AG10803 (cell line): ENCODE measurements at regions not wholly inside any gene's neighbourhood (a gene's known extent, or its start where the extent isn't known, plus 50 kb on each side); places are given as distances from the start of the nearest gene placed in this dataset.
"Not testable (repeated sequence)": the region's sequence is repeated elsewhere in the genome, so short reads cannot be mapped to it uniquely, and the experiment has no call there.

Source experiments
- DNase-seq: peaks from one replicate; pipeline ENCODE4 v3.0.0; 2010; ENCODE audit warnings: low read depth
- H3K4me3 ChIP-seq: 2 replicates; pipeline ENCODE4 v1.5.1; 2011; ENCODE audit warnings: mild to moderate bottlenecking, low read length, control low read depth
- CTCF ChIP-seq: conservative IDR thresholded peaks from 2 replicates; pipeline ENCODE4 v1.5.1; 2011; ENCODE audit warnings: mild to moderate bottlenecking, low read length, control low read depth, inconsistent platforms

- DNase-seq, H3K4me3 ChIP-seq: not testable (repeated sequence)
Measured at GRCh38 chr5:44756097-44756496, 52.6 kb upstream of the MRPS30 start.

- DNase-seq: no peak
- no peak for TF ChIP-seq CTCF
- no peak overlapping the region for H3K4me3 ChIP-seq
Measured at GRCh38 chr5:44747396-44747795, 61.4 kb upstream of the MRPS30 start.

GRCh38 chr5:44740660-44741059, 68.1 kb upstream of the MRPS30 start:
- no peak for TF ChIP-seq CTCF
- no peak overlapping the region for H3K4me3 ChIP-seq
- no peak for DNase-seq

GRCh38 chr5:44729536-44729935, 79.2 kb upstream of the MRPS30 start:
- TF ChIP-seq CTCF: no peak
- no peak for DNase-seq
- H3K4me3 ChIP-seq: no peak overlapping the region

GRCh38 chr5:44727100-44727499, 81.6 kb upstream of the MRPS30 start:
- no peak for TF ChIP-seq CTCF
- no peak overlapping the region for H3K4me3 ChIP-seq
- no peak for DNase-seq

GRCh38 chr5:44719856-44720255, 88.9 kb upstream of the MRPS30 start:
- no peak for DNase-seq
- TF ChIP-seq CTCF: no peak
- H3K4me3 ChIP-seq: no peak overlapping the region

- H3K4me3 ChIP-seq: no peak overlapping the region
- TF ChIP-seq CTCF: no peak
- no peak for DNase-seq
Measured at GRCh38 chr5:44714871-44715561, 93.7 kb upstream of the MRPS30 start.

GRCh38 chr5:44713446-44713845, 95.3 kb upstream of the MRPS30 start:
- no peak for TF ChIP-seq CTCF
- DNase-seq: no peak
- no peak overlapping the region for H3K4me3 ChIP-seq
